Erythroblast (primary cell): ENCODE measurements at regions not wholly inside any gene's neighbourhood (a gene's known extent, or its start where the extent isn't known, plus 50 kb on each side); places are given as distances from the start of the nearest gene placed in this dataset.

Experiments used
- GATA1 ChIP-seq: IDR thresholded peaks from 2 replicates; pipeline ENCODE4 v1.6.1; 2011; ENCODE audit warnings: low read depth, mild to moderate bottlenecking, control low read depth, low read length, moderate library complexity
- POLR2A ChIP-seq: IDR thresholded peaks from 2 replicates; pipeline ENCODE4 v1.6.1; 2011; ENCODE audit warnings: mild to moderate bottlenecking, low read length

- no peak for TF ChIP-seq POLR2A
- TF ChIP-seq GATA1, result no peak
Observed at GRCh38 chr4:4595252-4595651, 53.4 kb upstream of the STX18 start.
